Endothelial cell of umbilical vein (primary cell): ENCODE measurements at regions not wholly inside any gene's neighbourhood (a gene's known extent, or its start where the extent isn't known, plus 50 kb on each side); places are given as distances from the start of the nearest gene placed in this dataset.

Source experiments
- BruUV-seq: library from RNA; stranded (reverse); fragments of 400-500 nt; replicated peaks from 2 replicates; lab custom pipeline; 2021; lab: Mats Ljungman, UMichigan
- CTCF ChIA-PET: fragments of 300-600, 350-600 bp; sonication (Branson Sonifier 250); formaldehyde crosslinking; loops from one replicate; lab custom pipeline; 2021; ENCODE audit warnings: antibody characterized with exemption, inconsistent platforms; lab: Charles Lee
- POLR2A ChIA-PET: fragments of 300-600, 350-600 bp; sonication (Branson Sonifier 250); formaldehyde crosslinking; loops from one replicate; lab custom pipeline; 2021; ENCODE audit warnings: antibody characterized with exemption, inconsistent platforms; lab: Charles Lee
- DNase-seq: peaks from one replicate; pipeline ENCODE4 v3.0.0-alpha.2; 2011; ENCODE audit warnings: low read depth, low spot score
- FAIRE-seq: peaks from 2 replicates; lab custom pipeline; 2011; peaks lifted over from hg19 to GRCh38; lab: Jason Lieb, UNC
- H2AFZ ChIP-seq: 2 replicates; pipeline ENCODE4 v1.6.0; 2012; ENCODE audit warnings: low read depth, low read length, control low read depth, inconsistent platforms
- H3K27ac ChIP-seq: 2 replicates; pipeline ENCODE4 v1.5.1; 2011; ENCODE audit warnings: low read depth, mild to moderate bottlenecking, control low read depth, low read length, moderate library complexity; ENCODE audit not compliant: insufficient read depth
- H3K27me3 ChIP-seq, 2 experiments: 2 replicates each; pipeline versions ENCODE4 v1.6.0 to v1.6.1; 2011; ENCODE audit warnings: low read length in 2 of 2, mixed read lengths in 1 of 2; ENCODE audit not compliant: control insufficient read depth in 2 of 2, insufficient read depth in 2 of 2
- H3K36me3 ChIP-seq, 2 experiments: 2 replicates in 1 of 2; 3 replicates in 1 of 2; pipeline ENCODE4 v1.5.1; 2011; ENCODE audit warnings: low read length in 2 of 2, mild to moderate bottlenecking in 1 of 2, moderate library complexity in 1 of 2; ENCODE audit not compliant: control insufficient read depth in 2 of 2, insufficient read depth in 2 of 2; ENCODE audit errors: extremely low read depth in 1 of 2
- H3K4me1 ChIP-seq: 3 replicates; pipeline ENCODE4 v1.5.1; 2011; ENCODE audit warnings: mild to moderate bottlenecking, low read length; ENCODE audit not compliant: control insufficient read depth, insufficient read depth; ENCODE audit errors: extremely low read depth
- H3K4me2 ChIP-seq: 2 replicates; pipeline ENCODE4 v1.6.1; 2011; ENCODE audit warnings: low read length, control low read depth, mixed read lengths; ENCODE audit not compliant: insufficient read depth
- H3K4me3 ChIP-seq, 3 experiments: fragments of 200-600 bp in 1 of 3; sonication (generic), shearing (Covaris generic) in 1 of 3; replicated peaks in 1 of 3; 2 replicates each; pipeline ENCODE4 v1.5.1; 2011 to 2016; ENCODE audit warnings: control low read depth in 3 of 3, low read length in 3 of 3, mild to moderate bottlenecking in 2 of 3, inconsistent platforms in 1 of 3, low read depth in 1 of 3, moderate library complexity in 1 of 3; ENCODE audit not compliant: insufficient read depth in 1 of 3
- H3K79me2 ChIP-seq: 2 replicates; pipeline ENCODE4 v1.6.0; 2012; ENCODE audit warnings: low read length, inconsistent platforms; ENCODE audit not compliant: control insufficient read depth, insufficient read depth
- H3K9ac ChIP-seq: replicated peaks from 2 replicates; pipeline ENCODE3; 2011; ENCODE audit warnings: low read length, control low read depth; ENCODE audit not compliant: insufficient read depth; ENCODE audit errors: extremely low read depth
- H3K9me1 ChIP-seq: replicated peaks from 3 replicates; pipeline ENCODE4 v1.6.0; 2011; ENCODE audit warnings: mild to moderate bottlenecking, low read length; ENCODE audit not compliant: control insufficient read depth, insufficient read depth; ENCODE audit errors: extremely low read depth
- H3K9me3 ChIP-seq: replicated peaks from 2 replicates; pipeline ENCODE4 v1.5.1; 2012; ENCODE audit warnings: low read length, inconsistent platforms; ENCODE audit not compliant: control insufficient read depth, insufficient read depth
- H4K20me1 ChIP-seq: replicated peaks from 2 replicates; pipeline ENCODE3; 2011; ENCODE audit warnings: mild to moderate bottlenecking, low read length; ENCODE audit not compliant: control insufficient read depth, insufficient read depth; ENCODE audit errors: extremely low read depth
- CTCF ChIP-seq, 2 donors: IDR thresholded peaks; 1 replicate in 1 of 2; 2 replicates in 1 of 2; pipeline ENCODE4 v1.5.1; 2011; ENCODE audit warnings: low read length in 2 of 2, mild to moderate bottlenecking in 2 of 2, moderate library complexity in 2 of 2, control low read depth in 1 of 2, inconsistent platforms in 1 of 2, low read depth in 1 of 2; ENCODE audit not compliant: insufficient read depth in 1 of 2; ENCODE audit errors: extremely low read depth in 1 of 2
- EZH2 ChIP-seq: IDR thresholded peaks from 2 replicates; pipeline ENCODE4 v1.6.1; 2012; ENCODE audit warnings: borderline replicate concordance, low read depth, mild to moderate bottlenecking, moderate library complexity, low read length, inconsistent platforms; ENCODE audit not compliant: severe bottlenecking
- FOS ChIP-seq: IDR thresholded peaks from 2 replicates; pipeline ENCODE4 v1.6.1; 2011; ENCODE audit warnings: mild to moderate bottlenecking, low read length, moderate library complexity, borderline replicate concordance; ENCODE audit not compliant: insufficient read depth
- GATA2 ChIP-seq: IDR thresholded peaks from 2 replicates; pipeline ENCODE4 v1.7.0; 2011; ENCODE audit warnings: low read depth, mild to moderate bottlenecking, moderate library complexity, mixed read lengths, low read length; ENCODE audit not compliant: insufficient read length, insufficient read depth
- JUN ChIP-seq: IDR thresholded peaks from 2 replicates; pipeline ENCODE4 v1.6.1; 2011; ENCODE audit warnings: borderline replicate concordance, low read depth; ENCODE audit not compliant: insufficient read length, insufficient read depth
- MAX ChIP-seq: IDR thresholded peaks from 2 replicates; pipeline ENCODE4 v1.6.1; 2011; ENCODE audit not compliant: insufficient read depth, insufficient read length
- MYC ChIP-seq: IDR thresholded peaks from one replicate; pipeline ENCODE4 v1.6.1; 2011; ENCODE audit warnings: mild to moderate bottlenecking, low read depth, low read length
- POLR2A ChIP-seq: IDR thresholded peaks from 2 replicates; pipeline ENCODE4 v1.6.1; 2012; ENCODE audit warnings: low read depth, mild to moderate bottlenecking, control low read depth, low read length
- POLR2AphosphoS5 ChIP-seq: IDR thresholded peaks from 2 replicates; pipeline ENCODE4 v1.6.1; 2012; ENCODE audit warnings: low read depth, mild to moderate bottlenecking, control low read depth, low read length, moderate library complexity; ENCODE audit not compliant: insufficient read depth
- dilution Hi-C: fragments of 300-500 bp; cut with MboI; formaldehyde crosslinking; loops from one replicate; pipeline ENCODE4 v1.15.0; 2019; ENCODE audit warnings: low sequenced_read_pairs; ENCODE audit not compliant: extremely low pct_ligation_motif_present
- intact Hi-C: fragments of 100-400 bp; cut with micrococcal nuclease; formaldehyde crosslinking; loops from one replicate; pipeline ENCODE4 v1.10.0; 2022

- no peaks in the 10 kb centered on the region for H3K27me3 ChIP-seq
- no peak overlapping the region for H3K4me3 ChIP-seq
- TF ChIP-seq POLR2A (no peak), JUN (no peak), EZH2 (no peak), FOS (no peak)
- no peak overlapping the region for H3K9ac ChIP-seq
- no peak for DNase-seq
- intact Hi-C loops, result no loop called here
- H3K4me1 ChIP-seq, result no peaks in the 10 kb centered on the region
- no peaks in the 10 kb centered on the region for H3K9me1 ChIP-seq
- ChIA-PET CTCF (no interaction called here), POLR2A (no interaction called here)
- no TSS peak for BruUV-seq
- H3K4me2 ChIP-seq, result no peak overlapping the region
- no peak overlapping the region for H3K27ac ChIP-seq
- H4K20me1 ChIP-seq, result no peaks in the 10 kb centered on the region
- no peak overlapping the region for H2AFZ ChIP-seq
- no peaks in the 10 kb centered on the region for H3K36me3 ChIP-seq
- no peaks in the 10 kb centered on the region for H3K9me3 ChIP-seq
- dilution Hi-C loops, result no loop called here
- FAIRE-seq, result no peak
- no peaks in the 10 kb centered on the region for H3K79me2 ChIP-seq
Observed at GRCh38 chr13:105016266-105016665, 1519.2 kb downstream of the EFNB2 start.

DNA sequence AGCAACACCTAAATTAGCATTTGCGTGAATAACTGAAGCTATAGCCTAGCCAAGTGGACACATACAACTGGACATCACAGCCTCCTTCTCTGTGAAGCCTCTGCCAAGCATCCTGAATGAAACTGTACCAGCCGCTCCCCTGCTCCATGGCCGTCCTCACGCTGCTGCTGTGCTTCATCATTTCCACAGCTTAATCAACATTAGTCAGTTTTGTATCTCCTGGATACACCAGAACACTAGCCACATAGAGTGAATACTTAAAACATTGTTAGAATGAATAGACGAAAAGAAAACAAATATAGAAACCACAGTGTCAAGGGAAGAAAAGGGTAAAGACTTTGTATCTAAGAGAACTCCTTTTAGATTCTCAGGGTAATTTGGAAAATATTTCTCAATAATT lies 1526.9 kb downstream of the EFNB2 start:
- H3K27me3 ChIP-seq, result no peaks in the 10 kb centered on the region
- no TSS peak for BruUV-seq
- H3K36me3 ChIP-seq, result no peaks in the 10 kb centered on the region
- intact Hi-C loops, result no loop called here
- no peaks in the 10 kb centered on the region for H4K20me1 ChIP-seq
- dilution Hi-C loops, result no loop called here
- no peak overlapping the region for H3K9ac ChIP-seq
- H3K4me3 ChIP-seq, result no peak overlapping the region
- ChIA-PET CTCF (no interaction called here), POLR2A (no interaction called here)
- TF ChIP-seq FOS (no peak), GATA2 (no peak), JUN (no peak), POLR2A (no peak), CTCF (IDR thresholded peaks at IDR 0.05; ENCODE audit: extremely low read depth in 1 of 2, insufficient read depth in 1 of 2, low read depth in 1 of 2, low read length in 2 of 2) (no peak), MYC (no peak), EZH2 (no peak), MAX (no peak), POLR2AphosphoS5 (no peak)
- DNase-seq (no peak), FAIRE-seq (no peak)
- H3K9me1 ChIP-seq, result no peaks in the 10 kb centered on the region
- no peaks in the 10 kb centered on the region for H3K9me3 ChIP-seq
- no peak overlapping the region for H2AFZ ChIP-seq
- no peaks in the 10 kb centered on the region for H3K79me2 ChIP-seq
- no peak overlapping the region for H3K27ac ChIP-seq
- H3K4me2 ChIP-seq, result no peak overlapping the region
- H3K4me1 ChIP-seq, result peaks cover 4% of the 10 kb centered on the region
